ENCODE measurements at regions not wholly inside any gene's neighbourhood (a gene's known extent, or its start where the extent isn't known, plus 50 kb on each side); places are given as distances from the start of the nearest gene placed in this dataset.
"Not testable (repeated sequence)": the region's sequence is repeated elsewhere in the genome, so short reads cannot be mapped to it uniquely, and the experiment has no call there.

GRCh38 chr21:19541602-19542001, 1138.0 kb upstream of the TMPRSS15 start:
- Histone ChIP-seq H3K4me1 (ENCODE audit: insufficient read depth, low read length) (no peaks in the 10 kb centered on the region), H3K9me3 (ENCODE audit: insufficient read depth, low read length, severe bottlenecking) (peaks cover 3% of the 10 kb centered on the region), H4K20me1 (ENCODE audit: insufficient read depth, low read length) (no peaks in the 10 kb centered on the region), H2AFZ (ENCODE audit: low read depth, low read length) (no peak overlapping the region), H3K36me3 (ENCODE audit: insufficient read depth, low read length) (no peaks in the 10 kb centered on the region), H3K27me3 (ENCODE audit: insufficient read depth, low read length, poor library complexity) (no peaks in the 10 kb centered on the region), H3K9ac (ENCODE audit: low read depth, low read length) (no peak overlapping the region), H3K4me2 (ENCODE audit: insufficient read depth, low read length) (no peak overlapping the region), H3K27ac (ENCODE audit: low read length) (no peak overlapping the region), H3K79me2 (ENCODE audit: insufficient read depth, low read length) (no peaks in the 10 kb centered on the region), H3K4me3 (ENCODE audit: low read depth in 1 of 2, low read length in 2 of 2) (no peak overlapping the region)
- DNase-seq, result no peak
- ATAC-seq (ENCODE audit: insufficient read depth, low read depth), result no peak
- no peak for TF ChIP-seq CTCF (IDR thresholded peaks at IDR 0.05; ENCODE audit: borderline replicate concordance, extremely low read depth, low read length, poor library complexity, severe bottlenecking)
- no peak for TF ChIP-seq EZH2 (IDR thresholded peaks at IDR 0.05; ENCODE audit: borderline replicate concordance, low read depth, low read length, severe bottlenecking)

- H4K20me1 ChIP-seq (ENCODE audit: insufficient read depth, low read length); H3K36me3 ChIP-seq (ENCODE audit: insufficient read depth, low read length); H3K4me3 ChIP-seq (ENCODE audit: low read depth in 1 of 2, low read length in 2 of 2); H3K27ac ChIP-seq (ENCODE audit: low read length); H3K9ac ChIP-seq (ENCODE audit: low read depth, low read length); H3K9me3 ChIP-seq (ENCODE audit: insufficient read depth, low read length, severe bottlenecking); H3K79me2 ChIP-seq (ENCODE audit: insufficient read depth, low read length); H3K4me2 ChIP-seq (ENCODE audit: insufficient read depth, low read length); H2AFZ ChIP-seq (ENCODE audit: low read depth, low read length); H3K4me1 ChIP-seq (ENCODE audit: insufficient read depth, low read length); DNase-seq; H3K27me3 ChIP-seq (ENCODE audit: insufficient read depth, low read length, poor library complexity); ATAC-seq (ENCODE audit: insufficient read depth, low read depth): not testable (repeated sequence)
These were observed 1140.9 kb upstream of the TMPRSS15 start for GRCh38 chr21:19544493-19544892.

GRCh38 chr21:19547951-19548840, 1144.6 kb upstream of the TMPRSS15 start:
- Histone ChIP-seq H3K9me3 (ENCODE audit: insufficient read depth, low read length, severe bottlenecking) (peaks cover 3% of the 10 kb centered on the region), H4K20me1 (ENCODE audit: insufficient read depth, low read length) (no peaks in the 10 kb centered on the region), H2AFZ (ENCODE audit: low read depth, low read length) (no peak overlapping the region), H3K4me3 (ENCODE audit: low read depth in 1 of 2, low read length in 2 of 2) (no peak overlapping the region), H3K27me3 (ENCODE audit: insufficient read depth, low read length, poor library complexity) (no peaks in the 10 kb centered on the region), H3K27ac (ENCODE audit: low read length) (no peak overlapping the region), H3K9ac (ENCODE audit: low read depth, low read length) (no peak overlapping the region), H3K36me3 (ENCODE audit: insufficient read depth, low read length) (no peaks in the 10 kb centered on the region), H3K4me2 (ENCODE audit: insufficient read depth, low read length) (no peak overlapping the region), H3K4me1 (ENCODE audit: insufficient read depth, low read length) (no peaks in the 10 kb centered on the region), H3K79me2 (ENCODE audit: insufficient read depth, low read length) (no peaks in the 10 kb centered on the region)
- DNase-seq, result no peak
- no peak for ATAC-seq (ENCODE audit: insufficient read depth, low read depth)
- TF ChIP-seq EZH2 (IDR thresholded peaks at IDR 0.05; ENCODE audit: borderline replicate concordance, low read depth, low read length, severe bottlenecking), result no peak
- TF ChIP-seq CTCF (IDR thresholded peaks at IDR 0.05; ENCODE audit: borderline replicate concordance, extremely low read depth, low read length, poor library complexity, severe bottlenecking), result no peak

GRCh38 chr21:19553919-19554615, 1150.5 kb upstream of the TMPRSS15 start:
- no peaks in the 10 kb centered on the region for H3K4me1 ChIP-seq (ENCODE audit: insufficient read depth, low read length)
- H2AFZ ChIP-seq (ENCODE audit: low read depth, low read length), result no peak overlapping the region
- H4K20me1 ChIP-seq (ENCODE audit: insufficient read depth, low read length), result no peaks in the 10 kb centered on the region
- H3K4me2 ChIP-seq (ENCODE audit: insufficient read depth, low read length), result no peak overlapping the region
- TF ChIP-seq EZH2 (IDR thresholded peaks at IDR 0.05; ENCODE audit: borderline replicate concordance, low read depth, low read length, severe bottlenecking) (no peak), CTCF (IDR thresholded peaks at IDR 0.05; ENCODE audit: borderline replicate concordance, extremely low read depth, low read length, poor library complexity, severe bottlenecking) (no peak)
- H3K79me2 ChIP-seq (ENCODE audit: insufficient read depth, low read length), result no peaks in the 10 kb centered on the region
- H3K27ac ChIP-seq (ENCODE audit: low read length), result no peak overlapping the region
- H3K9me3 ChIP-seq (ENCODE audit: insufficient read depth, low read length, severe bottlenecking), result no peaks in the 10 kb centered on the region
- no peaks in the 10 kb centered on the region for H3K27me3 ChIP-seq (ENCODE audit: insufficient read depth, low read length, poor library complexity)
- DNase-seq (no peak), ATAC-seq (ENCODE audit: insufficient read depth, low read depth) (no peak)
- H3K4me3 ChIP-seq (ENCODE audit: low read depth in 1 of 2, low read length in 2 of 2), result no peak overlapping the region
- H3K9ac ChIP-seq (ENCODE audit: low read depth, low read length), result no peak overlapping the region
- no peaks in the 10 kb centered on the region for H3K36me3 ChIP-seq (ENCODE audit: insufficient read depth, low read length)

Measured in DND-41 (cell line).